Testis (tissue), 2 donors: ENCODE measurements at regions not wholly inside any gene's neighbourhood (a gene's known extent, or its start where the extent isn't known, plus 50 kb on each side); places are given as distances from the start of the nearest gene placed in this dataset.

Experiments
- CTCF ChIP-seq, 3 experiments: fragments of 450-650 bp in 2 of 3; fragments of 200-600 bp in 1 of 3; sonication (generic) in 1 of 3; IDR thresholded peaks; one replicate each; pipeline ENCODE4 v1.5.1; 2016 to 2019; ENCODE audit warnings: antibody characterized with exemption in 3 of 3, mild to moderate bottlenecking in 2 of 3, moderate library complexity in 1 of 3
- POLR2A ChIP-seq: fragments of 450-650 bp; IDR thresholded peaks from one replicate; pipeline ENCODE4 v1.6.1; 2017; ENCODE audit warnings: antibody characterized with exemption, mild to moderate bottlenecking, moderate library complexity

- TF ChIP-seq POLR2A (no peak), CTCF (IDR thresholded peaks at IDR 0.05) (no peak)
Observed at GRCh38 chr22:26847046-26847445, 189.7 kb downstream of the MIAT start.
